Liver (tissue), 8 donors: ENCODE measurements at regions not wholly inside any gene's neighbourhood (a gene's known extent, or its start where the extent isn't known, plus 50 kb on each side); places are given as distances from the start of the nearest gene placed in this dataset.

ENCODE experiments used
- DNase-seq: peaks from one replicate; pipeline ENCODE4 v3.0.0-alpha.2; 2017; ENCODE audit warnings: low spot score
- H3K27ac ChIP-seq, 2 donors: one replicate each; pipeline ENCODE4 v1.7.0; 2013; ENCODE audit warnings: inconsistent platforms in 2 of 2, low read length in 2 of 2, control low read depth in 1 of 2, low read depth in 1 of 2, mild to moderate bottlenecking in 1 of 2
- H3K27me3 ChIP-seq, 4 donors: one replicate each; pipeline versions ENCODE4 v1.6.1 to v1.7.0; 2013; ENCODE audit warnings: low read length in 3 of 4, inconsistent platforms in 1 of 4, mild to moderate bottlenecking in 1 of 4, moderate library complexity in 1 of 4; ENCODE audit not compliant: control insufficient read depth in 4 of 4, insufficient read depth in 4 of 4
- H3K36me3 ChIP-seq, 4 donors: one replicate each; pipeline versions ENCODE4 v1.6.1 to v1.7.0; 2013; ENCODE audit warnings: low read length in 3 of 4, mild to moderate bottlenecking in 3 of 4, low read depth in 1 of 4, moderate library complexity in 1 of 4; ENCODE audit not compliant: control insufficient read depth in 4 of 4, insufficient read depth in 3 of 4
- H3K4me1 ChIP-seq, 4 donors: one replicate each; pipeline versions ENCODE4 v1.6.1 to v1.7.0; 2013; ENCODE audit warnings: low read length in 3 of 4, mild to moderate bottlenecking in 3 of 4, moderate library complexity in 1 of 4; ENCODE audit not compliant: control insufficient read depth in 4 of 4, insufficient read depth in 4 of 4
- H3K4me3 ChIP-seq, 3 donors: one replicate each; pipeline versions ENCODE4 v1.6.1 to v1.7.0; 2013; ENCODE audit warnings: low read length in 3 of 3, control low read depth in 1 of 3, low read depth in 1 of 3, mild to moderate bottlenecking in 1 of 3
- H3K9ac ChIP-seq, 2 donors: one replicate each; pipeline ENCODE4 v1.7.0; 2013; ENCODE audit warnings: low read length in 2 of 2, mild to moderate bottlenecking in 2 of 2, moderate library complexity in 2 of 2, control low read depth in 1 of 2, low read depth in 1 of 2
- H3K9me3 ChIP-seq, 4 donors: one replicate each; pipeline versions ENCODE4 v1.6.1 to v1.7.0; 2013; ENCODE audit warnings: low read length in 3 of 4; ENCODE audit not compliant: control insufficient read depth in 4 of 4
- ATF3 ChIP-seq: IDR thresholded peaks from 2 replicates; pipeline ENCODE4 v1.6.1; 2016; ENCODE audit warnings: antibody characterized with exemption
- EGR1 ChIP-seq, 2 donors: IDR thresholded peaks; 2 replicates each; pipeline ENCODE4 v1.6.1; 2016 to 2018; ENCODE audit warnings: antibody characterized with exemption in 2 of 2, low read depth in 2 of 2
- FOXA1 ChIP-seq: IDR thresholded peaks from 2 replicates; pipeline ENCODE4 v1.6.1; 2016; ENCODE audit warnings: antibody characterized with exemption
- FOXA2 ChIP-seq: IDR thresholded peaks from 2 replicates; pipeline ENCODE4 v1.6.1; 2016; ENCODE audit warnings: antibody characterized with exemption
- GABPA ChIP-seq, 2 donors: IDR thresholded peaks in 1 of 2; conservative IDR thresholded peaks in 1 of 2; 2 replicates each; pipeline ENCODE4 v1.6.1; 2016; ENCODE audit warnings: antibody characterized with exemption in 2 of 2, mild to moderate bottlenecking in 1 of 2, moderate library complexity in 1 of 2
- HNF4A ChIP-seq, 2 donors: conservative IDR thresholded peaks; 2 replicates each; pipeline ENCODE4 v1.6.1; 2016; ENCODE audit warnings: antibody characterized with exemption in 2 of 2, mild to moderate bottlenecking in 2 of 2
- HNF4G ChIP-seq: IDR thresholded peaks from 2 replicates; pipeline ENCODE4 v1.6.1; 2016; ENCODE audit warnings: antibody characterized with exemption
- JUND ChIP-seq, 2 donors: IDR thresholded peaks; 2 replicates each; pipeline ENCODE4 v1.6.1; 2016; ENCODE audit warnings: antibody characterized with exemption in 2 of 2
- NR2F2 ChIP-seq: IDR thresholded peaks from 2 replicates; pipeline ENCODE4 v1.6.1; 2016; ENCODE audit warnings: antibody characterized with exemption
- REST ChIP-seq: IDR thresholded peaks from 2 replicates; pipeline ENCODE4 v1.6.1; 2016; ENCODE audit warnings: antibody characterized with exemption, mild to moderate bottlenecking
- RXRA ChIP-seq, 2 donors: IDR thresholded peaks; 2 replicates each; pipeline ENCODE4 v1.6.1; 2017 to 2018; ENCODE audit warnings: antibody characterized with exemption in 2 of 2, mild to moderate bottlenecking in 1 of 2
- SP1 ChIP-seq: IDR thresholded peaks from 2 replicates; pipeline ENCODE4 v1.6.1; 2018; ENCODE audit warnings: antibody characterized with exemption, mild to moderate bottlenecking
- YY1 ChIP-seq: IDR thresholded peaks from 2 replicates; pipeline ENCODE4 v1.6.1; 2016; ENCODE audit warnings: antibody characterized with exemption, mild to moderate bottlenecking
- WGBS: extraction: QIAGEN DNeasy Blood & Tissue Kit; methylation state at CpG from one replicate; pipeline ENCODE4 v1.1.7; 2013; 5-methylcytosine and 5-hydroxymethylcytosine counted together
- TF ChIP-seq, protein P1 (sequence below): IDR thresholded peaks from 2 replicates; pipeline ENCODE4 v1.6.1; 2016; ENCODE audit warnings: antibody characterized with exemption
- TF ChIP-seq, protein P2 (sequence below): IDR thresholded peaks from 2 replicates; pipeline ENCODE4 v1.6.1; 2016; ENCODE audit warnings: antibody characterized with exemption
- TF ChIP-seq, protein P3 (sequence below): fragments of 150-350 bp; IDR thresholded peaks from 2 replicates; pipeline ENCODE4 v1.5.1; 2017; ENCODE audit warnings: improper control_type of control experiment, low read depth, low read length; ENCODE audit not compliant: missing input control
- donor health status: healthy.
- donor health status: healthy.
- donor health status: healthy.
- donor health status: healthy.
- donor health status: healthy.

DNA sequence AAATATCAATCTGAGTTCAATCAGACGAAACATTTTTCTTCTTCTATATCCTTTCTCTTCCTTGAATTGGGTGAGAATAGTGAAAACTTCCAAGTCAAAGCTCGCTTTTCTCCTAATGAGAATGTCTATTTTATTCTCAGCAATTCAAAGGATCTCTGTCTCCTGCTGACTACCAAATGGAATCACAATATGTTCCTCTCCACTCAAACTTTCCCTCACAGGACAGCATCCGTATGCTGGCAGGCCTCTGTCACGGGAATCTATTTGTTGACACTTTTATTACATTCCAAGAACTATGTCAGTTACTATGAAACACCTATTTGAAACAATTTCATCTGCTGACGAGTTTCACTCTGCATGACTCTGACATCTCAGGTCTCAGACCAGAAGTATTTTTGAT is 1196.6 kb downstream of the CDH11 start:
- H3K9ac ChIP-seq = no peak overlapping the region
- TF ChIP-seq, protein P1, sequence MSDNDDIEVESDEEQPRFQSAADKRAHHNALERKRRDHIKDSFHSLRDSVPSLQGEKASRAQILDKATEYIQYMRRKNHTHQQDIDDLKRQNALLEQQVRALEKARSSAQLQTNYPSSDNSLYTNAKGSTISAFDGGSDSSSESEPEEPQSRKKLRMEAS = no peak
- TF ChIP-seq HNF4G = no peak
- no peak for TF ChIP-seq RXRA (IDR thresholded peaks at IDR 0.05)
- no peak for TF ChIP-seq FOXA2
- no peak for TF ChIP-seq EGR1 (IDR thresholded peaks at IDR 0.05; ENCODE audit: low read depth in 2 of 2)
- no peak for TF ChIP-seq SP1
- TF ChIP-seq, protein P2, sequence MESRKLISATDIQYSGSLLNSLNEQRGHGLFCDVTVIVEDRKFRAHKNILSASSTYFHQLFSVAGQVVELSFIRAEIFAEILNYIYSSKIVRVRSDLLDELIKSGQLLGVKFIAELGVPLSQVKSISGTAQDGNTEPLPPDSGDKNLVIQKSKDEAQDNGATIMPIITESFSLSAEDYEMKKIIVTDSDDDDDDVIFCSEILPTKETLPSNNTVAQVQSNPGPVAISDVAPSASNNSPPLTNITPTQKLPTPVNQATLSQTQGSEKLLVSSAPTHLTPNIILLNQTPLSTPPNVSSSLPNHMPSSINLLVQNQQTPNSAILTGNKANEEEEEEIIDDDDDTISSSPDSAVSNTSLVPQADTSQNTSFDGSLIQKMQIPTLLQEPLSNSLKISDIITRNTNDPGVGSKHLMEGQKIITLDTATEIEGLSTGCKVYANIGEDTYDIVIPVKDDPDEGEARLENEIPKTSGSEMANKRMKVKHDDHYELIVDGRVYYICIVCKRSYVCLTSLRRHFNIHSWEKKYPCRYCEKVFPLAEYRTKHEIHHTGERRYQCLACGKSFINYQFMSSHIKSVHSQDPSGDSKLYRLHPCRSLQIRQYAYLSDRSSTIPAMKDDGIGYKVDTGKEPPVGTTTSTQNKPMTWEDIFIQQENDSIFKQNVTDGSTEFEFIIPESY = no peak
- TF ChIP-seq, protein P3, sequence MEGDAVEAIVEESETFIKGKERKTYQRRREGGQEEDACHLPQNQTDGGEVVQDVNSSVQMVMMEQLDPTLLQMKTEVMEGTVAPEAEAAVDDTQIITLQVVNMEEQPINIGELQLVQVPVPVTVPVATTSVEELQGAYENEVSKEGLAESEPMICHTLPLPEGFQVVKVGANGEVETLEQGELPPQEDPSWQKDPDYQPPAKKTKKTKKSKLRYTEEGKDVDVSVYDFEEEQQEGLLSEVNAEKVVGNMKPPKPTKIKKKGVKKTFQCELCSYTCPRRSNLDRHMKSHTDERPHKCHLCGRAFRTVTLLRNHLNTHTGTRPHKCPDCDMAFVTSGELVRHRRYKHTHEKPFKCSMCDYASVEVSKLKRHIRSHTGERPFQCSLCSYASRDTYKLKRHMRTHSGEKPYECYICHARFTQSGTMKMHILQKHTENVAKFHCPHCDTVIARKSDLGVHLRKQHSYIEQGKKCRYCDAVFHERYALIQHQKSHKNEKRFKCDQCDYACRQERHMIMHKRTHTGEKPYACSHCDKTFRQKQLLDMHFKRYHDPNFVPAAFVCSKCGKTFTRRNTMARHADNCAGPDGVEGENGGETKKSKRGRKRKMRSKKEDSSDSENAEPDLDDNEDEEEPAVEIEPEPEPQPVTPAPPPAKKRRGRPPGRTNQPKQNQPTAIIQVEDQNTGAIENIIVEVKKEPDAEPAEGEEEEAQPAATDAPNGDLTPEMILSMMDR = no peak
- TF ChIP-seq ATF3 = no peak
- TF ChIP-seq YY1 = no peak
- WGBS = 69% methylated on average over 5 of the region's 5 CpGs

DNA sequence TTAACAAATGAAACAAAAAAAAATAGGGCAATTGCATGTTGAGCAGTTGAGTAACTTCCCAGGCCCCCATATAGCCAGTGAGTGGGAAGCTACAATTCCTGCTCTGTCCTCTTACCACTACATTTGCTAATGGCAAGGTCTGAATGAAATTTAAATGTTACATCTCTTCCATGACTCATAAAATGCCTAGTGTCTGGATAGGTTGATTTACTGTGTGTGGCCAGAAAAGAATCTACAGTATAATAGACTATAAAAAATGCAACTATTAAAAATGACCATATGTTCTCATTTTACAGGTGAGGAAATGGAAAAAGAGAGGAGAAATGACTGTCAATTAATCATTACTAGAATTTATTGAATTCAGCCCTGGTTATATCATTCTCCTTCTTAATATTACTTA is 1199.3 kb downstream of the CDH11 start:
- Histone ChIP-seq H3K4me3 (no peak overlapping the region), H3K4me1 (no peaks in the 10 kb centered on the region), H3K27ac (no peak overlapping the region), H3K36me3 (no peaks in the 10 kb centered on the region), H3K27me3 (no peaks in the 10 kb centered on the region), H3K9ac (no peak overlapping the region), H3K9me3 (no peaks in the 10 kb centered on the region)
- no peak for DNase-seq
- TF ChIP-seq HNF4G (no peak), REST (no peak), FOXA1 (no peak), GABPA (IDR thresholded peaks at IDR 0.05 in 1 of 2, conservative IDR thresholded peaks at IDR 0.05 in 1 of 2) (no peak), NR2F2 (no peak), SP1 (no peak), ATF3 (no peak), FOXA2 (no peak), RXRA (IDR thresholded peaks at IDR 0.05) (no peak), EGR1 (IDR thresholded peaks at IDR 0.05; ENCODE audit: low read depth in 2 of 2) (no peak), HNF4A (conservative IDR thresholded peaks at IDR 0.05) (no peak), JUND (IDR thresholded peaks at IDR 0.05) (no peak)
- TF ChIP-seq, protein P2 = no peak
- TF ChIP-seq, protein P1 = no peak
- TF ChIP-seq, protein P3 = no peak

More for the DNA sequence above, 1196.6 kb downstream of the CDH11 start:
- Histone ChIP-seq H3K4me1 (no peaks in the 10 kb centered on the region), H3K4me3 (no peak overlapping the region), H3K27ac (no peak overlapping the region), H3K9me3 (no peaks in the 10 kb centered on the region), H3K27me3 (no peaks in the 10 kb centered on the region), H3K36me3 (no peaks in the 10 kb centered on the region)
- DNase-seq = no peak
